ENCODE measurements at regions not wholly inside any gene's neighbourhood (a gene's known extent, or its start where the extent isn't known, plus 50 kb on each side); places are given as distances from the start of the nearest gene placed in this dataset.

DNA sequence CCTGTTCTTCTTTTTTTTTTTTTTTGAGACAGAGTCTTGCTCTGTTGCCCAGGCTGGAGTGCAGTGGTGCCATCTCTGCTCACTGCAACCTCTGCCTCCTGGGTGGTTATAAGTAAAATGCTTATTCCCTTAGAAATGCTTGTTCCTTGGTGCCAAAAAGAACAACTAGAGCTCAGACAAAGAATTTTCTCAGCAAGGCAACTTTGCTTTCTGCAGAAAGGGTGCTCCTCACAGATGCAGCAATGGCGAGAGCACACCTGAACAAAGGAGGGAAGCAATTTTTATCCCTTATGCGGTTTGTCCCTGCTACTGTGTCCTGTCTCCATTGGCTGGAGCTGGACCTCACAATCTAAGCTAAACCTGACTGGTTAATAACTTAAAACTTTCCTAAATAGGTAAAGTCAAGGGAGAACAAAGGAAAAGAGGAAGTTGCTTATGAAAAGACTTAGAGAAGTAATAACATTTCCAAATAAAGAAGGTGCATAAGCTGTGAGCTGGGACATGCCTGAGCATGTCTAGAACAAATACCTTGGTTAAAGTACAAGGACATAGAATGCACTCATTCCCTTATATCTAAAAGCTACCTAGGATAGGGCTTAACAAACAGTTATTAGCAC is 90.0 kb upstream of the PRR5 start:
- no peak for DNase-seq

DNA sequence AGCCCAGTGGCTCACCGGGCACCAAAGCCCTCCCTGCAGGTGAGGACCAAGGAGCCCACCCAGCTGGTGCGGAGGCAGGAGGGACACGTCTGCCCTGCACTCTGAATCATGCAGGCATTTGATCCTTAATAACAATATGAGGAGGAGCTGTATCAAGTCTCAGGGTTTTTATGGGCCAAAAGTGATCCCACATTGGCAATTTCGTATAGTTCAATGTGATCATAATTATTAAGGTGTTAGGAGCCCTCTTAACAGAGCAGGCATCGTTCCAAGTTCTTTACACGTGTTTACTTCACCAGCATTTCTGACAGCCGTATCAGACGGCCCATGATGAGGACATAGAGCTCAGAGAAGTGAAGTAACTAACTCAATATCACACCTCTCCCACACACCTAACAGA is 91.9 kb upstream of the PRR5 start:
- DNase-seq, result no peak

GRCh38 chr22:44609400-44609988 is 92.5 kb upstream of the PRR5 start:
- no peak for DNase-seq

- no peak for DNase-seq
These were observed 93.2 kb upstream of the PRR5 start for GRCh38 chr22:44608597-44609399.

DNA sequence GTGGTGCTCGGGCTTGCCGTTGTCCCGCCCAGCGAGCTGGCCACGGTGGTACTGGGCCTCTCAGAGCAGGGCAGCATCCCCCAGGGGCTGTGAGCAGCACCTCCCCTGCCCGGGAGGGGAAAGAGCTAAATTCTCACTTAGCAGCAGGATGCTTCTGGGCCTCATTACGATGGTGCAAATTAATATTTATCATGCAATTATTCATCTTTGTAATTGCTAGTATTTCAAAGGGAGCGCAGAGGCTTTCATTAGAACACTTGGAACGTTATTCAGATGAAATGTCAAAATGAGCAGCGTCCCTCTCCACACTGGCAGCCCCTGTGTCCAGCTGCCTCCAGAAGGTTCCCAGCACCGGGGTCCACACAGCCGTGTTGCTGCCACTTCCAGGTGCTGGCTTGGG is 95.9 kb upstream of the PRR5 start:
- no peak for DNase-seq

DNA sequence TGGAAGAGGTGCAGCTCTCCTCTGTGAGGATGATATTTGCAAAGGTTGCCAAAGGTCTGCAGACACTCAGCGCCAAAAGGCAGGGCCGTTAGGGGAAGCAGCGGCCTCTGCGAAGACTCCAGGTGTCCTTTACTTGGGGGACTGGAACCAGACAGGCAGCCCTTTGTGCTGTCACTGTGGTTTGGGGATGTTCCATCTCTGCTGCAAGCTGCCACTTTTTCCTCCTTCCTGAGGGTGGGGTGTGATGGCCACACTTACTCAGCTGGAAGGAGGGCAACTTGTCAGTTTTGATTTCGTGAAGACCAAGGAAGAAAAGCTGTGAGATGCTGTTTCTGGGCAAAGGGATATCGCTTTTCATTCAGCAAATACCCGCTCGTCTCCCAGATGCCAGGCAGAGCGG is 96.5 kb upstream of the PRR5 start:
- no peak for DNase-seq

GRCh38 chr22:44604991-44605390 is 97.0 kb upstream of the PRR5 start:
- DNase-seq, result no peak

- DNase-seq, result no peak
These were observed 97.5 kb upstream of the PRR5 start for GRCh38 chr22:44604455-44604854.

DNA sequence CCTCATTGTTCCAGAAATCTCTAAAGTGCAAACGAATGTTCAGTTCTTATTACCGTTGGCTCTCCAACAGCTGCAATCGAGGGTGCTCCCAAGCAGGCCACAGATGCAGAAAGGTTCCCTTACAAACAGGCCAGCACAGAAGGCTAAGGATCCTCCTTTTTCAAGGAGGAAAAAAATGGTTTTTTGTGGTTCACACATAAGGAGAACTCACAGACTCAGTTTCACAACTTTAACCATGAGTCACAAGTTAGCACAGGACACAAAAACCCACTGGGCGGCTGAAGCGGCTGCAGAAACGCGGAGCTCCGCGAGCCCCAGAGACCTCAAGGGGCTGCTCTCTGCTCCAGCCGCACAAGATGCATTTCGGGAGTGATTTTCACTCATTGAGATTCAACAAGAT is 98.2 kb upstream of the PRR5 start:
- DNase-seq, result no peak

DNA sequence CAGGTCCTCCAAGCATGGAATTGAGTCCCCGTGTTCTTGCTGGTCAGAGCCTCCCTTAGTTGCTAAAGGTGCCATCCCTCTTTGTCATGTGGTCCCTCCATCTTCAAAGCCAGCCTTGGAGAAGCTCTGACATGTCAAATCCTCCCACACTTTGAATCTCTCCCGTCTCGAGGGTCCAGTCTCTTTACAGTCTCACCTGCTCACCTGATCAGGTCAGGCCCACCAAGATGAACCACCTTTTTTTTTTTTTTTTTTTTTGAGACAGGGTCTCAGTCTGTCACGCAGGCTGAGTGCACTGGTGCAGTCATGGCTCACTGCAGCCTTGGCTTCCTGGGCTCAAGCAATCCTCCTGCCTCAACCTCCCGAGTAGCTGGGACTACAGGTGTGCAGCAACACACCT is 100.3 kb upstream of the PRR5 start:
- no peak for DNase-seq

DNA sequence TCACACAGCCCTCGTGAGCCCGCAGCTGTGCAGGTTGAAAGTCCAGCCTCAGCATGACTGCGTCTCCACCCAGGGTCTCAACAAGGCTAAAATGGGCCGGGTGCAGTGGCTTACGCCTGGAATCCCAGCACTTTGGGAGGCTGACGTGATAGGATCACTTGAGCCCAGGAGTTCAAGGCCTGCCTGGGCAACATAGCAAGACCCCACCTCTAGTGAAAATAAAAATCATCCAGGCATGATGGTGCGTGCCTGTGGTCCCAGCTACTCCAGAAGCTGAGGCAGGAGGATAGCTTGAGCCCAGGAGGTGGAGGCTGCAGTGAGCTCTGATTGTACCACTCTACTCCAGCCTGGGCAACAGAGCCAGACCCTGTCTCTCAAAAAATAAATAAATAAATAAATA is 100.8 kb upstream of the PRR5 start:
- DNase-seq, result no peak

- no peak for DNase-seq
These were observed 101.7 kb upstream of the PRR5 start for GRCh38 chr22:44600207-44600785.

DNA sequence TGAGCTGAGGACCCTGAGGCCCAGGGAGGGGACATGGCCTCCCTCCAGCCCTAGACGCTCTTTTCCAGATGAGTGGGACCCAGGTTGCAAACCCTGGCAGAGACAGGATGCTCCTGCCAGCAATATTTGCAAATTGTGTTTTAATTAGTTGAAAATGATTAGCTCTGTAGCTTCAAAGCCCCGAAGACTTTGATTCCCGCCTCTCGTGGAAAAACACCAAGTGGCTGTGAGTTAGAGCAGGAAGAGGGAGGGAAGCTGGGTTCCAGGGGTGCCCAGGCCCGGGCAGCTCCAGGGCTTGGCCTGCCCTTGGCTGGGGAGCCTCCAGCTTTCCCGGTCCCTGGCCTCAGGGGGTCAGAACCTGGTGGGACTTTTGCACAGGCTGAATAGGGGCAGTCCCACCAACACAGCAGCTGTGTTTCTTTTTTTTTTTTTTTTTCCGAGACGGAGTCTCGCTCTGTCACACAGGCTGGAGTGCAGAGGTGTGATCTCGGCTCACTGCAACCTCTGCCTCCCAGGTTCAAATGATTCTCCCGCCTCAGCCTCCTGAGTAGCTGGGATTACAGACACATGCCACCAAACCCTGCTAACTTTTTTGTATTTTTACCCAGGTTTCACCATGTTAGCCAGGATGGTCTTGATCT is 101.6 kb upstream of the RTL6 start:
- no peak for DNase-seq

GRCh38 chr22:44599084-44599483 is 101.1 kb upstream of the RTL6 start:
- DNase-seq, result no peak

GRCh38 chr22:44597616-44598015 is 99.6 kb upstream of the RTL6 start:
- DNase-seq, result no peak

DNA sequence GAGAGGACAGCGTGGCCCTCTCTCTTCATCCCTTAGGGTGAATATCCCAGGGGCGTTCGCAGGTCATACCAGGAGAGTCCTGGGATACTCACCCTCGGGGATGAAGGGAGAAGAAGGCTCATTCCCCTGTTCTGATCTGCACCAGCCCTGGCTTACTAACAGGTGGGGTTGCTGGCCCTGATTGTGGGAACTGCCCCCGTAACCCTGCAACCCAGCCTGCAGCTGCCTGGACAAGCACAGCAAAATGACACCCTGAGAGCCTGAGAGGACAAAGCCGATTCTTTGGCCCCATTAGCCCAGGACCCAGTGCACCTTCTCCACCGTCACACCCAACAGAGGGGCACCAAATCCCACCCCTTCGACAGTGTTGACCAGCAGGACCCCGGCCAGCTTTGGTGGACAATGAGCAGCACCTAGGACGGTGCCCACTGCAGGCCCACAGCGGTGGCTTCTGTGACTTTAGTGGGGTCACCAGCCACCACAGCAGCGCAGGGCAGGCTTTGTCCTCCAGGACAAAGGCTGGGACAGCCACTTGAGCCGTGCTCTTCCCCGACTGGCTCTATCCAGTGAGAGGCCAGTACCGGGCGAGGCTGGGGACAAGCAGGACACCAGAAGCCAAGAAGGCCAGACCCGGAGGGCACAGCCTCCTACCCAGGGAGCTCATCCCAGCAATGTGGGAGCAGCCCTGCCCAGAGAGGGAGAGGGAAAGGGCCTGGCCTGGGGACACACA is 98.5 kb upstream of the RTL6 start:
- no peak for DNase-seq

DNA sequence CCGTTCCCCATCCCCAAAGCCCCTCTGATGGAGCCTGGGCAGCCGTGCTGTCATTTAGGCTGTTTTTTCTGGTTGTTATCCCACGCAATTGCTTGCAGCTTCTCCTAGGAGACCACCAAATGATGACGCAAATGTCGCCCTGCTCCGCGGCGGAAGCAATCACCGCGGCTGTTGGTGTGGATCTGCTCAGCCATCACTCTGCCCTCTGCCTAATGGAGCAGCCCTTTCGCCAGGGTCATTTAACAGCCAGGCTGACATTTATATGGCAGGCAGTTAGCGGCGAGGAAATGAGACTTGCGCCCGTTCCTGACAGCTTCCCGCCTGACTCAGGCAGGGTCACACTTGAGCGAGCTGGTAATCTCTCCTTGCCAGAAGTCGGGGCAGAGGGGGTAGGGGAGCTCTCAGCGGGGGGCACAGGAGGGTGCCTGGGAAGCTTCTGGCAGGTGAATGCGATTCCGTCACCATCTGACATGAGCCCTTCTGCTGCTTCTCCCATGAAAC is 97.9 kb upstream of the RTL6 start:
- DNase-seq, result no peak

DNA sequence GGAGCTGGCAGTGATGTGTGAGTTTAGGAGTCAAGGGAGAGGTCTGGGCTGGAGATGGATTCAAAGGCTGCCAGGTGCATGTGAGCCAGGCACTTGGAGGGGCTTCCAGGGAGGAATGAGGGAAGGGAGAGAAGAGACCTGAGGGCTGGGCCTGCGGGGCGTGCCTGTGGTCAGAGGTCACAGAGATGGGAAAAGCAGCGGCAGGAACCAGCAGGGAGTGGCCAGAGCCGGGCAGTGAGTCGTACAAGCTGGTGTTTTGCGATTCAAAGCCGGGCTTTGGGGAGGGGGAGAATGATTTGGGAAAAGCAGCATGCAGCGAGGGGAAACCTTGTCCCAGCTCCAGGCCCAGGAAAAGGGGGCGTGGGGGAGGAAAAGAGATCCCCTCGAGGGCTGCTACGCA is 96.9 kb upstream of the RTL6 start:
- DNase-seq, result no peak

- DNase-seq, result no peak
These were observed 94.8 kb upstream of the RTL6 start for GRCh38 chr22:44592824-44593148.

DNA sequence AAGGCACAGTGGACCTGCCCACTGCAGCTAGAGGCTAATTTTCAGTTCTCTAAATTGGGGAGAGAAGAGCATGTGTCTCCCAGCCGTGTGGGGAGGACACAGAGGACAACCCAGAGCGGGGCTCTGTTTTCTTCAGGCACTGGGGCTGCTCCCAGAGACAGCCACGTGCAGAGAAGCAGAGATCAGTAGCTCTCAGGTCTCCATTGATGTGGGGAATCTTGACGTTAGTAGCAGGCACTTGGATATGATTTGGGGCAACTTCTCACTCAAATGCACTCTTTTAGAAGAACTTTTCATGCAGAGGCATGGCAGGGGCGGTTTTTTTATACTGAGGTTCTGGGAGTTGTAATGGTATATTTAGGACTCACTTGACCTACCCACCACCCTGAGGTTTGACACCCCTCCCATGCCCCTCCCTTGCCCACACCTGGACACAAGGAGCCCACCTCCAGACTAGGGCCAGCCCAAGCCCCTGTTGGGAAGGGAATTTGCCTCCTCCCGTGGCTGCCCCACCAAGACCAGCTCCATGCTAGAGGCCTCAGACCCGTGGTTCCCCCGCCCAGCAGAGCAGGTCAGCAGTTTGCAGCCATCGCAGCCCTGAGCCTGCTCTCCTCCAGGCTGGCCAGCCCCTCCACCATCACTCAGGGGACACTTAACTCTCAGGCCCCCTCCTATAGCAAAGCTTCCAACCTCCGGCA is 94.2 kb upstream of the RTL6 start:
- no peak for DNase-seq

DNA sequence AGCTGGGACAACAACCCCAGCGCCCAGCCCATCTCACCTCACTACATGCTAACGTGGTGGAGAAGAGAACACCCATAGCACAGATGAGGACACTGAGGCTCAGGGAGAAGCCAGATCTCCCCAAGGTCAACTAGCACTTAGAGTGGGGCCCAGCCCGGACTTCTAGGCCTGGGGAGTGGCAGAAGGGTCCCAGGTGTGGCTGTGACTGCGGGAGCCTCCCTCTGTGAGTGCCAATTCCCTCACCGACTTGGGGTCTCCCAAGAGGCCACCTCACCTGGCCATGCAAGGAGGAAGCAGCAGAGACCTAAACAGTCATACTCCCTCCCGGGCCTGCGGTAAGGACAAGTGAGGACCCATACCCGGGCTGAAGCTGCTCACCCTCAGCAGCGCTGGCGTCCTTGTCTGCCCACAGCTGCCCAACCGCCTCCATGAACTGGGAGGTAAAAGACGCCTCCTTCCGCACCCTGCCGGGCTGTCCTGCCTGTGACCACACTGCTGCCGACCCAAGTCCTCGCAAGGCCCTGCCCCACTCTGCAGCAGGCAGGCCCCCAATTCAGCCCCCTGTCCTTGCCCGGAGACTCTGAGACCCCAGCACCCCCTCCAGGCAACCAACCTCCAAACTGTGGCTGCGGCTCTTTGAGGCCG is 93.2 kb upstream of the RTL6 start:
- DNase-seq, result no peak

DNA sequence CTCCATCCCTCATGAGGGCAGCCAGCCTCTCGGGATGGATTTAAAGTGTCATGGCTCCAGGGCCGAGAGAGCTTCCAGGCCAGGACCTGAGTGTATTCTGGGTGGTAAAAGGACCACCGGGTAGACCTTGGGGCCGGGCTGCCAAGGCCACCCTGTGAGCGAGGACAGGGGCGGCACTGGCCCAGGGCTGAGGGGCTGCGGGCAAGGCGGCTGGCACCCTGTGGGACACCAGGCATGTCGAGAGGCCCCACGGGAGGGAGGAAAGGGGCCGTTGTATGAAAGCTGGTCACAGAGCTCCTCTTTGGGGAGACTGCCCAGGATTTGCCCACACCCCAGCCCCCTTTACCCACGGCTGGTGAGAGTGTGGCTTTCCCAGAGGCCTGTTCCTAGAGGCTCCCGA is 92.3 kb upstream of the RTL6 start:
- no peak for DNase-seq
